Memory B cell (primary cell): ENCODE measurements at regions not wholly inside any gene's neighbourhood (a gene's known extent, or its start where the extent isn't known, plus 50 kb on each side); places are given as distances from the start of the nearest gene placed in this dataset.

Experiments used
- ATAC-seq: fragments of 150-1000 bp; cut with Tn5 transposase; 2 replicates; pipeline ENCODE4 v1.10.0; 2021; ENCODE audit warnings: low read depth, mild to moderate bottlenecking, moderate library complexity
- DNase-seq, 2 donors: peaks; one replicate each; pipeline ENCODE4 v3.0.0; 2022; ENCODE audit warnings: low spot score in 2 of 2
- H3K27ac Mint-ChIP-seq: one replicate; pipeline ENCODE4 v1.8.0; 2022; ENCODE audit warnings: mild to moderate bottlenecking, moderate library complexity, mixed read lengths
- H3K27me3 Mint-ChIP-seq: one replicate; pipeline ENCODE4 v1.8.0; 2022; ENCODE audit warnings: mixed read lengths
- H3K36me3 Mint-ChIP-seq: one replicate; pipeline ENCODE4 v1.8.0; 2022; ENCODE audit warnings: mild to moderate bottlenecking, mixed read lengths
- H3K4me1 Mint-ChIP-seq: one replicate; pipeline ENCODE4 v1.8.0; 2022; ENCODE audit warnings: mixed read lengths
- H3K4me3 Mint-ChIP-seq: one replicate; pipeline ENCODE4 v1.8.0; 2022; ENCODE audit warnings: mild to moderate bottlenecking, moderate library complexity, mixed read lengths
- H3K9me3 Mint-ChIP-seq: one replicate; pipeline ENCODE4 v1.8.0; 2022; ENCODE audit warnings: mixed read lengths

DNA sequence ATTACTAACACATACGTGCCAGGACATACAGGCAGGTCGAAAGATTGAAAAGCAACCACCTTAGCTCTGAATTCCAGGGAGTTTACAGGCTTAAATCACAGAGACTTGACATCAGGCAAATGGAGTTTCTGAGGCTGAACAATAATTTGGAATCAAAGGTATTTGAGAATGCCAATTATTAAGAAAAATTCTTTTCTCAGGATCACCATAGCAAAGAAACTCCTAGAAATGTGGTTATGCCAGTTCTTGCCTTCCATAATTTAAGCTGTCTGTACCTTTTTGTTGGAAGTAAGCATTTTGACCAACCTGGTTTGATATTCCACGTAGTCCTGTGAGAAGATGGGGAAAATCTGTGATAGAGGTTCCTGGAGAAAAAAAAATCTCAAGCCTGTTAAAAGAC lies 312.4 kb upstream of the SMARCA2 start:
- Mint-ChIP-seq H3K27me3 (peaks cover 4% of the 10 kb centered on the region), H3K4me3 (no peak overlapping the region), H3K36me3 (no peaks in the 10 kb centered on the region), H3K4me1 (no peaks in the 10 kb centered on the region), H3K9me3 (no peaks in the 10 kb centered on the region), H3K27ac (no peak overlapping the region)
- DNase-seq (no peak), ATAC-seq (no peak)

DNA sequence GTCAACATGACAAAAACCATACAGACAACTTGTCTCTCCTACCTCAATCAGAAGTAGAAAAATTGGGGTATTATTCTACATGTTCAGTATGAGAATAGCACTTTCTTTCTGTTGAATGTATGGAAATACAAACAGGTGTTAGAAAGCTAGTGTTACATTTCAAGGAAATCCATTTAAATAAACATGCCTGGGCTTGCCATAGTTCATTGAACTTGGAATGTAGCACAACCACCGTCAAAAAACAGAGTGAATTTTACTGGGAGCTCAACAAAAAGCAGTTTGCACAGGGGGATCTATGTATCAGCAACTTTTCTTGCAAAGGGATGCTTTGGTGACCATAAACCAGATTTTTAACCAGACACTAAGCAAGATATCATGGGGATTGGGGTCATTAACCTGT lies 307.9 kb upstream of the SMARCA2 start:
- DNase-seq, result no peak
- Mint-ChIP-seq H3K27ac (no peak overlapping the region), H3K9me3 (no peaks in the 10 kb centered on the region), H3K27me3 (peaks cover 2% of the 10 kb centered on the region), H3K4me3 (no peak overlapping the region), H3K36me3 (no peaks in the 10 kb centered on the region), H3K4me1 (no peaks in the 10 kb centered on the region)
- ATAC-seq, result no peak

DNA sequence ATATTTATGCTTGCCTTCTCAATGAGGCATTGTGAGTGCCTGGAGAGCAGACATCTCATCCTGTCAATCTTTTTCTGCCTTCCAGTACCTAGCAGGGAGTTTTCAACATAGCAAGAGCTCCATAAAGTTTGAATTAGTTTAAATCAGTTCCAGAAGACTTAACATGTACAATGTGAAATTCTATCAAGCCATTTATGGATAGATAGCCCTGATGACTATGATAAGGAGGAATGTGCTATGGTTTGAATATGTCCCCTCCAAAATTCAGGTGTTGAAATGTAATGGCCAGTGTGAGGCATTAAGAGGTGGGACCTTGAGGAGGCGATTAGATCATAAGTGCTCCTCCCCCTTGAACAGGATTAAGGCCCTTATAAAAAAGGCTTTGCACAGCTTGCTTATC lies 306.9 kb upstream of the SMARCA2 start:
- Mint-ChIP-seq H3K4me3 (no peak overlapping the region), H3K36me3 (no peaks in the 10 kb centered on the region), H3K9me3 (no peaks in the 10 kb centered on the region), H3K4me1 (no peaks in the 10 kb centered on the region), H3K27ac (no peak overlapping the region), H3K27me3 (peaks cover 3% of the 10 kb centered on the region)
- ATAC-seq (no peak), DNase-seq (no peak)

DNA sequence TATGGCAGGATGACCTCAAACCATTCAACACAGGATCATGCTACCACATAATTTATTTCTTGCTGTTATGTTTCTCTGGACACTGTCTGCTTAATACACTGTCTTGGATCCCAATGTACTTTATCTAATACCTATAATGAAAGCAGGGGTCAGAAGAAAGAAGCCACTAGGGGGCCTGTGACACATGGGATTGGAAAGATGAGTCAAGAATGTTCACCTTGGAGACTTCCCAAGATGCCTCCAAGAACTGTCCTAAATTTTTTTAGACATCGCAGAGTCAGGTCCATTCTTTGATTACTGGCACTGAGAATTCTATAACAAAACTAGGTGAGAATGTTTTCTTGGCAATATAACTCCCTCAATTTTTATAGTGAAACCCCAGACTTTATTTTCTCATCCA lies 305.8 kb upstream of the SMARCA2 start:
- Mint-ChIP-seq H3K36me3 (no peaks in the 10 kb centered on the region), H3K27me3 (peaks cover 4% of the 10 kb centered on the region), H3K27ac (no peak overlapping the region), H3K4me1 (no peaks in the 10 kb centered on the region), H3K9me3 (no peaks in the 10 kb centered on the region), H3K4me3 (no peak overlapping the region)
- DNase-seq (no peak), ATAC-seq (no peak)

DNA sequence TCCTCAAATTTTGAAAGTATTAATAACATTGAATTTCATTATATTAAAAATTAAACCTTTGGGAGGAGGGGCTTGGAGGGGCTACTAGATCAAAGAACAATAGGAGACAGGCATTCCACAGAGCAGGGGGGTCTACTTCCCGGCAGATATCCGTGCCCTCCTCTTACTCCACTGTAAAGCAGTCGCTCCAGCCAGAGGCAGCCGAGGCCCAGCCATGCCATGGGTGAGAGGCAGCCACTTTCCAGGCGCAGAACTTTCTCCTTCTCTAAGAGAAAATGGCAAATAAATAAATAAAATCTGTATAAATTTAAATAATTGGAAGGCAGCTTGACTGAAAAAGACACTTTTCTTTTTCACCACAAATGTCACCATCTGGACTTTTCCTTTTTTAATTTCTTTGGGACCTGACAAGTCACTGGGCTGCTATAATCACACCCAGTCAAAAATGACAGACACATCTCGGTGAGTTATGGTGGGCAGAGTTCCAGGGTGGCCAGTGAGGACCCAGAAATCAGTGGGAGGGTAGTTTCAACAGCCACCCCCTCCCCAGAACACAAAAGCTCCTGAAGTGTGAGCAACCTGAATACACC lies 302.2 kb upstream of the SMARCA2 start:
- Mint-ChIP-seq H3K27ac (no peak overlapping the region), H3K36me3 (no peaks in the 10 kb centered on the region), H3K9me3 (no peaks in the 10 kb centered on the region), H3K4me1 (no peaks in the 10 kb centered on the region), H3K4me3 (no peak overlapping the region), H3K27me3 (peaks cover 8% of the 10 kb centered on the region)
- no peak for DNase-seq
- ATAC-seq, result no peak

DNA sequence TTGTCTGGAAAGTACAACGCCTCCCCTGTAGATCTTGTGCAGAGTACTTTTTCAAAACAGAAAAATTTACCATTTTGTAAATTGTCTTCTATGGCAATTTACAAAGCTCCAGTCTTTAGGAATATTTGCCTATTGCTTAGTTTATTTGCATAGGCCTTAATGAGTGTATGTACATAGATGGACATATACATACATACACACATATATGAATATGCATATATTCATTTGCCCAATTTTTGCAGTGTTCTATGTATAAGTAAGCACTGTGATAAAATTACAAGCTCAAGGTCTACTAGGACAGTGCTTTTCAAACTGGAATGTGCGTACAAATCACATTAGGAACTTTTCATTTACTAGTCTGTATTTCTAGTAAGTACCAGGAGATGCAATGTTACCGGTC lies 301.3 kb upstream of the SMARCA2 start:
- no peak overlapping the region for H3K4me3 Mint-ChIP-seq
- peaks cover 10% of the 10 kb centered on the region for H3K27me3 Mint-ChIP-seq
- H3K4me1 Mint-ChIP-seq, result no peaks in the 10 kb centered on the region
- H3K27ac Mint-ChIP-seq, result no peak overlapping the region
- H3K9me3 Mint-ChIP-seq, result peaks cover 3% of the 10 kb centered on the region
- peaks cover under 1% of the 10 kb centered on the region for H3K36me3 Mint-ChIP-seq
- no peak for DNase-seq
- ATAC-seq, result no peak

DNA sequence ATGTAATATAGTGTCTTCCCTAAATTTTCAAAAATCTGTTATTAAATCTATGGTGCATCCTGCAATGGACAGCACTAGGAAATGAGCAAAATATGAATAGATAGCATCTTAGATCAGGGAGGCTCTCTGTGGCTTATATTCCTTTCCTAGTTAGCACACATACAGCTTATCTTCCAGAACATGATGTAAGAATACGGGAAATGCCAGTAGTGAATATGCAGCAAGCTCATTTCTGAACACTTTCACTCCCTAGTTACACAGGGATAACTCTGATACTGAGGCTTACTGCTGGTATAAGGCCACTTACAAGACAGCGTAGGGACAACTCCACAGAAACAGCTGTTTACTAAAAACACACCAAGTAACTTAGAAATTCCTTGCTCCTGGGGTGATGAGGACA lies 297.3 kb upstream of the SMARCA2 start:
- Mint-ChIP-seq H3K4me1 (no peaks in the 10 kb centered on the region), H3K36me3 (peaks cover 3% of the 10 kb centered on the region), H3K27ac (no peak overlapping the region), H3K27me3 (peaks cover 16% of the 10 kb centered on the region), H3K9me3 (peaks cover 6% of the 10 kb centered on the region), H3K4me3 (no peak overlapping the region)
- ATAC-seq (no peak), DNase-seq (no peak)

DNA sequence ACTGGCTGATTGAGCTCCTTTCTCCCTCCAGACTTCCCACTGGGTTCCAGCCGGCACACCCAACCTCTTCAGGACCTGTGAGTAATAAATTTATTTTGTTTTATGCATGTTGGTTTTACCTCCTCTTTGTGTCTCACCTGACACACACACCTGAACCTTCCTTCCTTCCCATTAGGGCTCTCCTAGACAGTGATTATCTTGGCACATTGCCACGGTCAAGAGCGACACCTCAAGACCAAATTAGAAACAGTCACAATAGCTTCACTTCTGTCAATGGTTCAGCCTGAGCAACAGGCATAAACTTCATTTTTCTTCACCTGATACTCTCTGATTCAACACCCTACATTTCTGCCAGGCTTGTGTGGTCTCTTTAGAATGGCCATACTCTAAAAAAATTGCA lies 296.3 kb upstream of the SMARCA2 start:
- H3K4me1 Mint-ChIP-seq, result no peaks in the 10 kb centered on the region
- DNase-seq (no peak), ATAC-seq (no peak)
- no peak overlapping the region for H3K4me3 Mint-ChIP-seq
- H3K36me3 Mint-ChIP-seq, result peaks cover 3% of the 10 kb centered on the region
- peaks cover 6% of the 10 kb centered on the region for H3K9me3 Mint-ChIP-seq
- no peak overlapping the region for H3K27ac Mint-ChIP-seq
- peaks cover 16% of the 10 kb centered on the region for H3K27me3 Mint-ChIP-seq

DNA sequence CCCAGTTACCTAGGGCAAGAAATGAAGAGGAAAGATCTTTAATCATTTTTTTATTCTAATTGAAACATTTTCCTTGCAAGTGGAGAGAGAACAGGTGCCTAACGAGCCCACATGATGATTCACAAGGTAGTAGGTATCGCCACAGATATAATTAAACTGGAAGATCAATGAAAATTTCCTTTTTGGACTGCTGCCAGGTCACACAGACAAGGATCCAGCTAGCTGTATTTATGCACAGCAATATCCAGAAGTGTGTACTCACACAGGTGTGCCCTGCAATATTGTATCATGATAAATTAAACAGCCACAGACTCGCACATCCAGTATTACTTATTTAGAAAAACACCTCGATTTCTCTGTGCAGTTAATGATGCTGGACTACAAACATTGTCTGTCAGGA lies 294.0 kb upstream of the SMARCA2 start:
- no peaks in the 10 kb centered on the region for H3K4me1 Mint-ChIP-seq
- H3K4me3 Mint-ChIP-seq, result no peak overlapping the region
- peaks cover 6% of the 10 kb centered on the region for H3K9me3 Mint-ChIP-seq
- ATAC-seq, result no peak
- no peak for DNase-seq
- peaks cover 12% of the 10 kb centered on the region for H3K27me3 Mint-ChIP-seq
- no peak overlapping the region for H3K27ac Mint-ChIP-seq
- H3K36me3 Mint-ChIP-seq, result peaks cover 3% of the 10 kb centered on the region

DNA sequence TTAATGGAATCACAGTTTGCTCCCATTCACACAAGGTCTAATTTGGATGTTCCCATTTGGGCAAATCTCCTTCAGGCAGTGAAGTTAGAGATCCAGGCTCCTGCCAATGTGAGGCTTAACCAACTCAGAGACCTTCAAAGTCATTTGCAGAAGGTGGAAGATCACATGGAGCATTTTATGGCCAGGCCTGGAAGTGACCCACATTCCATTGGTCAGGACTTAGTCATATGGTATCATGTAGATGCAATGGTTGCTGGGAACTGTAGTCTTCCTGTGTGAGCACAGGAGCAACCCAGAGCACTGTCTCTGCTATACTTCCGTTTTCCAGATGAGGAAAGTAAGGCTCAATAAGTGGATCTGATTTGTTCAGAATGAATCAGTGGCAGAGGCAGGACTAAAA lies 292.7 kb upstream of the SMARCA2 start:
- no peak overlapping the region for H3K27ac Mint-ChIP-seq
- H3K4me1 Mint-ChIP-seq, result peaks cover 3% of the 10 kb centered on the region

DNA sequence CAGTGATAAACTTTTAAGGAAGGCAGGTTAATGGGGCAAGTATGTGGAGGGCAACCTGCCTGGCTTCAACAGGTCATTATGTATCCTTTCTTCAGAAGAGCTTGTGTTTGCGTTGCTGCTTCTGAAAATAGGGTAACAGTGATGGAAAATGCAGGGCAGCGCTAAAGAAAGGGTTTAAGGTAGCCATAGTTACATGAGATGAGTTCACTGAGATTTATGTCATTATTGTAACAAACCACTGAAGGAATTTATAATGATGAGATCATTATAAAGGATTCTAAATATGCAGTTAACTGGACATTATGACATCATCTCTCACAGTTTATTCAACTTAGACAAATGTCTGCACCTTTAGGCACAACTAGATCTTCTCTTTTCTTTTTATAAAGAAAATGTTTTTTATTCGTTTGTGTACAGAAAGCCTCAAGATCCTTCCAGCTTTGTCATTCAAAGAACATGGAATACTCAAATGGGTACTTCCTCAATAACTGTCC lies 291.6 kb upstream of the SMARCA2 start:
- Mint-ChIP-seq H3K4me1 (peaks cover 3% of the 10 kb centered on the region), H3K4me3 (no peak overlapping the region), H3K27me3 (peaks cover 12% of the 10 kb centered on the region), H3K9me3 (peaks cover 5% of the 10 kb centered on the region), H3K36me3 (peaks cover 3% of the 10 kb centered on the region), H3K27ac (no peak overlapping the region)
- no peak for ATAC-seq
- no peak for DNase-seq

More for the DNA sequence above, 292.7 kb upstream of the SMARCA2 start:
- ATAC-seq (no peak), DNase-seq (no peak)
- Mint-ChIP-seq H3K27me3 (peaks cover 12% of the 10 kb centered on the region), H3K36me3 (peaks cover 3% of the 10 kb centered on the region), H3K4me3 (no peak overlapping the region), H3K9me3 (peaks cover 6% of the 10 kb centered on the region)

DNA sequence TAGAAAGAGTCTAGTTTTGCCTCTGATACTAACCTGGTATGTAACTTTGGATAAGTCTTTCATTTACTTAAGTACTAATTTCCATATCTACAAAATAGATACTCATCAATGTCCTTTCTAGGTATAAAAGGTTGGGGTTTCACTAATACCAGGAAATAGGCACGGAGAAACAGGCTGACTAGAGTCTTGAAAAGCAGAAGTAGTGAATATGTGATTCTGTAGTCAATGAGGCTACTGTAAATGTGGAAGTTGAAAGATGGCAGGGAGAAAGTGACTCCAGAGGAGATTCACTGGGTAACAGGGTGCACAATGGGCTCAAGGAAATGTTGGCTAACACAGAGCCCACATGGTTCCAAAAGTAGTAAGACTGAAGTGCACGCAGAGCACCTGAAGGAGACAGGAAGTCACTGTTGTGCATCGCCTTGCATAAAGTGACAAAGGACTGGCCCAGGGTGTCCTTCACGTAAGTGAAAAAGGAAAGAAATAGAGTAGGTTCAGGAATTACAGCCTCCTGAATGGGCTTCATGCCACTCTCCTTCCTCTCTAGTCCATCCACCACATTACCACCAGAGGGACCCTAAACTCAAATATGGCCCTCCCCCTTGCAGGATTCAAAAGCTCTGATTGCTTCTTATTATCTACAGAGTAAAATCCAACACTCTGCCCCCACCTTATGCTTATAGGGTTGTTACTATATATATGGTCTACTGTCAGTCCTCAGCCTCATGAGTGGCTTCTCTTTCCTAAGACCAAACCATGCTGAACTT lies 288.0 kb upstream of the SMARCA2 start:
- H3K4me1 Mint-ChIP-seq, result peaks cover 3% of the 10 kb centered on the region
- no peak overlapping the region for H3K27ac Mint-ChIP-seq
- H3K4me3 Mint-ChIP-seq, result no peak overlapping the region
- peaks cover 7% of the 10 kb centered on the region for H3K27me3 Mint-ChIP-seq
- no peak for DNase-seq
- no peaks in the 10 kb centered on the region for H3K9me3 Mint-ChIP-seq
- H3K36me3 Mint-ChIP-seq, result no peaks in the 10 kb centered on the region
- peak; percentile 61 for ATAC-seq

DNA sequence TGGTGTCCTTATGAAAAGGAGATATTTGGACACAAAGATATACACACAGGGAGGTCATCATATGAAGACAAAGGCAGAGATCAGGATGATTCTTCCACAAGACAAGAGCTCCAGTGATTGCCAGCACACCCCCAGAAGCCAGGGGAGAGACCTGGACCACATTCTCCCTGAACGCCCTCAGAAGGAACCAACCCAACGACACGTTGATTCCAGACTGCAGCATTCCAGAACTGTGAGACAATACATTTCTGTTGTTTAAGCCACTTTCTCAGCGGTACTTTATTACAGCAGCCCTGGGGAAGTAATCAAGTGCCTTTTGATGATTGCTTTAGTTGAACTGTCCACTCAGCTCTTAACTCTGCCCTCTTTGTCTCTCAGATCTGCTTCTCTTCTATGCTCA lies 285.5 kb upstream of the SMARCA2 start:
- no peaks in the 10 kb centered on the region for H3K36me3 Mint-ChIP-seq
- H3K4me1 Mint-ChIP-seq, result peaks cover 3% of the 10 kb centered on the region
- no peak overlapping the region for H3K27ac Mint-ChIP-seq
- DNase-seq (no peak), ATAC-seq (no peak)
- no peaks in the 10 kb centered on the region for H3K9me3 Mint-ChIP-seq
- H3K27me3 Mint-ChIP-seq, result peaks cover 10% of the 10 kb centered on the region
- H3K4me3 Mint-ChIP-seq, result no peak overlapping the region

DNA sequence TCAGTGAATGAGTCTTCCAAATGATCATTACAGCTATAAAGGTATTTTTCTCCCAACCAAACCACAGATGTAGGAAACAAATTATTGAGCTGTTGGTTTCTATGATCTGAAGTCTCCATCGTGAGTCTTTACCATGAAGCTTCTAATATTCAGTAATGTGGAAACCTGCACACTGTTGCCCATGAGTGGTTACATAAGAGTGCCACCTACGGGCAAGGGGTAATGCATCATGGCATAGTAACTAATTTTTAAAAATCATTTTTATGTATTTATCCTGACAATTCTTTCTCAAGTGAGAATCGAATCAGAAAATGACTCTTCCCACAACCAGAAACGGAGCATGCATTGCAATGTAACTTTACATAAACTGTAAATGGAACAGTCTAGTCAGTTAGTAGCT lies 282.5 kb upstream of the SMARCA2 start:
- Mint-ChIP-seq H3K27ac (no peak overlapping the region), H3K4me1 (no peaks in the 10 kb centered on the region), H3K36me3 (no peaks in the 10 kb centered on the region), H3K9me3 (no peaks in the 10 kb centered on the region), H3K4me3 (no peak overlapping the region), H3K27me3 (peaks cover 10% of the 10 kb centered on the region)
- ATAC-seq (no peak), DNase-seq (no peak)
